Middle frontal gyrus (tissue), 1 donor: ENCODE measurements at regions not wholly inside any gene's neighbourhood (a gene's known extent, or its start where the extent isn't known, plus 50 kb on each side); places are given as distances from the start of the nearest gene placed in this dataset.

Source experiments
- DNase-seq: peaks from one replicate; pipeline ENCODE4 v3.0.0-alpha.2; 2015; ENCODE audit warnings: low spot score; ENCODE audit errors: extremely low spot score

- DNase-seq: no peak
These were observed 92.7 kb upstream of the MGAT5 start for GRCh38 chr2:134161170-134161547.

- no peak for DNase-seq
These were observed 90.5 kb upstream of the MGAT5 start for GRCh38 chr2:134163336-134163735.

GRCh38 chr2:134164306-134164705 is 89.6 kb upstream of the MGAT5 start:
- no peak for DNase-seq

GRCh38 chr2:134167015-134167414 is 86.9 kb upstream of the MGAT5 start:
- no peak for DNase-seq

GRCh38 chr2:134169788-134170187 is 84.1 kb upstream of the MGAT5 start:
- DNase-seq: no peak

- no peak for DNase-seq
These were observed 83.6 kb upstream of the MGAT5 start for GRCh38 chr2:134170294-134170693.

- no peak for DNase-seq
These were observed 83.2 kb upstream of the MGAT5 start for GRCh38 chr2:134170700-134171099.

- no peak for DNase-seq
These were observed 80.4 kb upstream of the MGAT5 start for GRCh38 chr2:134173338-134174016.

- DNase-seq: no peak
These were observed 79.2 kb upstream of the MGAT5 start for GRCh38 chr2:134174711-134175110.

GRCh38 chr2:134175834-134176233 is 78.0 kb upstream of the MGAT5 start:
- DNase-seq: no peak

GRCh38 chr2:134177351-134177931 is 76.4 kb upstream of the MGAT5 start:
- no peak for DNase-seq

GRCh38 chr2:134178138-134178877 is 75.6 kb upstream of the MGAT5 start:
- no peak for DNase-seq

GRCh38 chr2:134181219-134181618 is 72.7 kb upstream of the MGAT5 start:
- no peak for DNase-seq

GRCh38 chr2:134183679-134184078 is 70.2 kb upstream of the MGAT5 start:
- DNase-seq: peak; percentile 65

- DNase-seq: no peak
These were observed 68.2 kb upstream of the MGAT5 start for GRCh38 chr2:134185639-134186038.

- DNase-seq: no peak
These were observed 64.7 kb upstream of the MGAT5 start for GRCh38 chr2:134189009-134189720.

GRCh38 chr2:134190062-134190806 is 63.6 kb upstream of the MGAT5 start:
- no peak for DNase-seq

- no peak for DNase-seq
These were observed 63.1 kb upstream of the MGAT5 start for GRCh38 chr2:134190807-134191203.

- no peak for DNase-seq
These were observed 62.0 kb upstream of the MGAT5 start for GRCh38 chr2:134191835-134192234.

GRCh38 chr2:134193006-134193405 is 60.9 kb upstream of the MGAT5 start:
- no peak for DNase-seq

GRCh38 chr2:134194519-134194918 is 59.4 kb upstream of the MGAT5 start:
- no peak for DNase-seq
